PFSK-1 (cell line): ENCODE measurements at regions not wholly inside any gene's neighbourhood (a gene's known extent, or its start where the extent isn't known, plus 50 kb on each side); places are given as distances from the start of the nearest gene placed in this dataset.

Experiments
- FOXP2 ChIP-seq: optimal IDR thresholded peaks from 2 replicates; pipeline ENCODE3; 2011; ENCODE audit warnings: borderline replicate concordance, control low read depth, inconsistent platforms; ENCODE audit not compliant: insufficient read depth; ENCODE audit errors: extremely low read length, extremely low read depth
- POLR2AphosphoS5 ChIP-seq: IDR thresholded peaks from 2 replicates; pipeline ENCODE4 v1.6.1; 2012; ENCODE audit warnings: low read depth, mild to moderate bottlenecking, control low read depth, low read length, moderate library complexity
- SIN3A ChIP-seq: IDR thresholded peaks from 2 replicates; pipeline ENCODE4 v1.6.1; 2012; ENCODE audit warnings: mild to moderate bottlenecking, low read length, moderate library complexity, borderline replicate concordance; ENCODE audit not compliant: insufficient read depth
- TAF1 ChIP-seq: IDR thresholded peaks from 2 replicates; pipeline ENCODE4 v1.6.1; 2012; ENCODE audit warnings: low read length, control low read depth, borderline replicate concordance; ENCODE audit not compliant: insufficient read depth
- TF ChIP-seq, protein P1 (sequence below), 2 experiments: IDR thresholded peaks; 2 replicates each; pipeline versions ENCODE4 v1.6.1 to v1.8.0; 2011 to 2012; ENCODE audit warnings: low read depth in 2 of 2, low read length in 2 of 2, control low read depth in 1 of 2, inconsistent platforms in 1 of 2, mild to moderate bottlenecking in 1 of 2, moderate library complexity in 1 of 2; ENCODE audit not compliant: insufficient read depth in 1 of 2

DNA sequence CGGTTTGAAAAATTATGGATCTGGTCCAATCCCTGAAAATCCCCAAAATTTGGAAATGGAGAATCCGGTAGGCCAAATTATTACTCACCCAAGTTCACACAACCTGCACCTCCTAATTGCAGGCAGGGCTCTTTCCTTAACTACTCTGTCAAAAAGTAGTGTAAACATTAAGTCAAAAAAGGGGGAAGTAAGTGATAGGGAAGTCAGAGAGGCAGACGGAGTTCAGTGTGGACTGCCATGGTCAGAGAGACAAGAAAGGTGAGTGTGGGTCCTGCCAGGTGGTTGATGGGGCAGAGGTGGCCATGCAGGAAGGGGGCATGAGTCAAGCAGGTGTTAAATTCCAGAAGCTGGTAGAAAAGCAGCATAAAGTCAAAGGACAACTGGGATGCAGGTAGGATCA lies 83.5 kb upstream of the CALM2 start:
- TF ChIP-seq POLR2AphosphoS5 (no peak), FOXP2 (no peak), TAF1 (no peak), SIN3A (no peak)
- TF ChIP-seq, protein P1, sequence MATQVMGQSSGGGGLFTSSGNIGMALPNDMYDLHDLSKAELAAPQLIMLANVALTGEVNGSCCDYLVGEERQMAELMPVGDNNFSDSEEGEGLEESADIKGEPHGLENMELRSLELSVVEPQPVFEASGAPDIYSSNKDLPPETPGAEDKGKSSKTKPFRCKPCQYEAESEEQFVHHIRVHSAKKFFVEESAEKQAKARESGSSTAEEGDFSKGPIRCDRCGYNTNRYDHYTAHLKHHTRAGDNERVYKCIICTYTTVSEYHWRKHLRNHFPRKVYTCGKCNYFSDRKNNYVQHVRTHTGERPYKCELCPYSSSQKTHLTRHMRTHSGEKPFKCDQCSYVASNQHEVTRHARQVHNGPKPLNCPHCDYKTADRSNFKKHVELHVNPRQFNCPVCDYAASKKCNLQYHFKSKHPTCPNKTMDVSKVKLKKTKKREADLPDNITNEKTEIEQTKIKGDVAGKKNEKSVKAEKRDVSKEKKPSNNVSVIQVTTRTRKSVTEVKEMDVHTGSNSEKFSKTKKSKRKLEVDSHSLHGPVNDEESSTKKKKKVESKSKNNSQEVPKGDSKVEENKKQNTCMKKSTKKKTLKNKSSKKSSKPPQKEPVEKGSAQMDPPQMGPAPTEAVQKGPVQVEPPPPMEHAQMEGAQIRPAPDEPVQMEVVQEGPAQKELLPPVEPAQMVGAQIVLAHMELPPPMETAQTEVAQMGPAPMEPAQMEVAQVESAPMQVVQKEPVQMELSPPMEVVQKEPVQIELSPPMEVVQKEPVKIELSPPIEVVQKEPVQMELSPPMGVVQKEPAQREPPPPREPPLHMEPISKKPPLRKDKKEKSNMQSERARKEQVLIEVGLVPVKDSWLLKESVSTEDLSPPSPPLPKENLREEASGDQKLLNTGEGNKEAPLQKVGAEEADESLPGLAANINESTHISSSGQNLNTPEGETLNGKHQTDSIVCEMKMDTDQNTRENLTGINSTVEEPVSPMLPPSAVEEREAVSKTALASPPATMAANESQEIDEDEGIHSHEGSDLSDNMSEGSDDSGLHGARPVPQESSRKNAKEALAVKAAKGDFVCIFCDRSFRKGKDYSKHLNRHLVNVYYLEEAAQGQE (IDR thresholded peaks at IDR 0.05; ENCODE audit: insufficient read depth in 1 of 2, low read depth in 2 of 2, low read length in 2 of 2), result no peak

DNA sequence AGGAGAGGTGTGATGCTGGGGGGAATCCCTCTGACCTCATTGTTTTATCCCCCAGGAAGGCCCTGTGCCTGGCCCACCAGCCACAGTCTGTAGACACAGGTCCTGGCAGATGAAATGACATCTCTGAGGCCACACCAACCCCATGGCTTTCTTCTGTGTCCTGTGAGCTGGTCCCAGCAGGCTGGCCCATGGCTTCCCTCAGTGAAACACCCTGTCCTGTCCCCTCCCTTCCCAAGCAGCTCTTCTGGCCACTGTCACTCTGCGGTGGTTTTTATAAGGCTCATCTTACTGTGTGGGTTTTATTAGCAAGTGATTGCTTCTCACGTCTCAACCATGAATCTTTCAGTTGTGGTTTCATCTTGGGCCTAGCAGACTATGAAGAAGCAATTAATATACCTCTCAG lies 81.6 kb upstream of the CALM2 start:
- TF ChIP-seq, protein P1 (IDR thresholded peaks at IDR 0.05; ENCODE audit: insufficient read depth in 1 of 2, low read depth in 2 of 2, low read length in 2 of 2), result no peak
- TF ChIP-seq SIN3A (no peak), POLR2AphosphoS5 (no peak), FOXP2 (no peak), TAF1 (no peak)

DNA sequence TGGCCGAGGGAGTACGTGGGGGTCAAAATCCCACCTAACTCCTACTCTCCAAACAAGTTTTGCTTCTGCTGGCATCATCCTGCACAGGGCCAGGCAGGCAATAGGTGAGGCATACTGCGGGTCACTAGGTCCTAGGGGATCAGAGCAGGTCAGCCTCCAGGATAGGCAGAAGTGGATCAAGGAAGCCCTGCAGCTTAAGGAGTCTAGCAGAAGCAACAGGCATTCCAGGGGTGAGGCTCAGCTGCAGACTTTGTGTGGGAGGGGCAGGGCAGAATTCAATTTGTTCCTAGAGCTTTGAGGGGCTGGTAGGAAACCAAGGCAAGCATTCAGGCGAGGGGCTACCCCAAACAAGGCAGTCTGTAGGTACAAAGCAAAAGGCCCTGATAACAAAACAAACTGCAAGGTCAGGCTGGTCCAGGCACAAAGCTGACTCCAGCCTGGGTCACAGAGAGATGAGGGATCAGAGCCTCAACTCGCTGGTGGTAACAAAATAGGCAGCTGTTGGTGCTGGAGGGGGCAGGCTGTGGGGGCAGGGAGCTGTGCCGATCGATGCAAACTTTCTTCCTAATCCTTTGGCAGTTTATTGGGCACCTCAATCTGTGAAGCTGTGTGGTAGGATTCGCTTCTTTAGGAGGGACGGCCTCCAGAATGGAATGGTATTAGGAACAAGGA lies 80.2 kb upstream of the CALM2 start:
- TF ChIP-seq, protein P1 (IDR thresholded peaks at IDR 0.05; ENCODE audit: insufficient read depth in 1 of 2, low read depth in 2 of 2, low read length in 2 of 2), result no peak
- TF ChIP-seq SIN3A, result no peak
- TF ChIP-seq POLR2AphosphoS5, result no peak
- TF ChIP-seq FOXP2, result no peak
- no peak for TF ChIP-seq TAF1

DNA sequence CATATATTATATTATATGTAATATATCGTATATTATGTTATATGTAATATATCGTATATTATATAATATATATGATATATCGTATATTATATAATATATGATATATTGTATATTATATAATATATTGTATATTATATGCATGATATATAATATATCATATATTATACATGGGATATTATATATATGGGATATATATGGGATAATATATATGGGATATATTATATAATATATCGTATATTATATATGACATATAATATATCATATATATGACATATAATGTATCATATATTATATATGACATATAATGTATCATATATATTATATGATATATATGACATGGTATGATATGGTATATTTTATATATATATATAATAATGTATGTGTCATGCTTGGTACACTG lies 79.5 kb upstream of the CALM2 start:
- TF ChIP-seq TAF1 (no peak), POLR2AphosphoS5 (no peak), SIN3A (no peak), FOXP2 (no peak)
- TF ChIP-seq, protein P1 (IDR thresholded peaks at IDR 0.05; ENCODE audit: insufficient read depth in 1 of 2, low read depth in 2 of 2, low read length in 2 of 2), result no peak
